GM18508 (cell line): ENCODE measurements at regions not wholly inside any gene's neighbourhood (a gene's known extent, or its start where the extent isn't known, plus 50 kb on each side); places are given as distances from the start of the nearest gene placed in this dataset.
A peak's percentile ranks its signal among the peaks of the same experiment; 100 is the strongest.

Experiments
- ATAC-seq: cut with Tn5 transposase; IDR thresholded peaks from one replicate; pipeline ENCODE4 v1.9.1; 2021; ENCODE audit warnings: moderate number of reproducible peaks; ENCODE audit not compliant: insufficient read depth, unreplicated experiment

DNA sequence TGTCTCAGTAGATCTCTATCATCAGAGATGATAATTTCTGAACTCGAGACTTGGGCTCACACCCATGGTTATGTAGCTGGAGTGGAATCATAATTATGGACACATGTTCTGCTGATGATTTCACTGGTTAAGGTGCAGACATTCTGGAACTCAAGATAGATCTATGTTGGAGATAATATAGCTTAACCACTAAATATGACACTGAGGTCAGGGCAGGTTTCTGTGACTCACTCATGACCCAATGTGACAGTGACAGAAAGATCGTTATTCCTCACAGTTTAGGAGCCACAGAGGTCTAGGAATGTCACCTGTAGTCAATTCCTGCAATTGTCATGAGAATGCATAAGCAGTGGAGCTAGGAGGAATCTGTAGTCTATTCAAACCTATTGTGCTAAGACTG, 828.6 kb downstream of the TRIB2 start:
- ATAC-seq: peak; percentile 37

DNA sequence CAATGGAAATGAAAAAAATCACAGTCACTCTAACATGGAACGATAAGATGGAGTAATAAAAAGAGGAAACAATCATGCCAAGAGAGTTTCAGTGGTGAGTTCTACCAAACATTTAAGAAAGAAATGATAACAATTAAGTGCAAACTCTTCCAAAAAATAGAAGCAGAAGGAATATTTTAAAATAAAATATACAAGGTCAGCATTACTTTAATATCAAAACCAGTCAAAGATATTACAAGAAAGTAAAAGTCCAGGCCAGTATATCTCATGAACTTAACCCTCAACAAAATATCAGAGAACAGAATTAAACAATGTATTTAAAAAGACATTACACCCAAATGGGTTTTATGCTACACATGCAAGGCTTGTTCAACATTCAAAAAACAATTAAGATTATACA, 829.4 kb downstream of the TRIB2 start:
- no peak for ATAC-seq

DNA sequence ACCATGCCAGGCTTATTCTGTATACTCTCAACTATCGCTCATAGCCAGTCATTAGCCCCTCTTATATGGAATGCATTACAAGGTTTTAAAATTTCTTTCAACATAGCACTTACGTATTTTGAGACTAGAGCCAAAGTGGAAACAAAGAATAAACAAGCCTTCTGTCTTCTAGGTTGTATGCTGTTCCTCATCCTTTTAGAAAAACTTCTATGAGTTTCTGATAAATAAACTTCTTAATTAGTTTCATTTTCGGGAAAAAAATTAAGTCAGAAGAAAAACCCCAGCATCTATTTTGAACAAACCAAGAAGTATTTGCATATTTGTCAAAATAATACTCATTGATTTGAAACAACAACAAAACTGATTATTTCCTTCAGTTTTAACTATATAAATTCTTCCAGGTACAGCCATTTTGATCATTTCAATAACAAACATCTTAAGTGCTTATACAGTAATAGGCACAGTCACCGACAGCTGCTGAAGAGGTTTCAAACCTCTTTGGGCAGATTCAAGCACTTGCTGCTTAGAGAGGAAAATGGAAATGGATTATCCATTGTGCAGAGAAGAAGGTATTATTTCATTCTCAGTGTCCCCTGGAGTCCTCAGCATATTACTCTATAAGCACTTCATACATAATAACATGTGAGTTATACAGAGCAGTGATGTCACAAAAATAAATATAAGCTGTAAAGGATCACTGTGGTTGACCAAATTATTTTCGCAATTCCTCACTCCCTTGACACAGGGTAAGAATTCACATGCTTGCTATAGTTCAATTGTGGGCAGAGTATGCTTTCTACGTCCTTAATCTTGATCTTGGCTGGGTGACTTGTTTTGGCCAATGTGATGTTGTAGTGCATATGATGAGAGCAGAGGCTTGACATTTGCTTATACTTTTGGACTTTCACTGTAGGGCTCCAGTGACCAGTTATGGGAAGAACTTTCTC, 833.8 kb downstream of the TRIB2 start:
- ATAC-seq: no peak

DNA sequence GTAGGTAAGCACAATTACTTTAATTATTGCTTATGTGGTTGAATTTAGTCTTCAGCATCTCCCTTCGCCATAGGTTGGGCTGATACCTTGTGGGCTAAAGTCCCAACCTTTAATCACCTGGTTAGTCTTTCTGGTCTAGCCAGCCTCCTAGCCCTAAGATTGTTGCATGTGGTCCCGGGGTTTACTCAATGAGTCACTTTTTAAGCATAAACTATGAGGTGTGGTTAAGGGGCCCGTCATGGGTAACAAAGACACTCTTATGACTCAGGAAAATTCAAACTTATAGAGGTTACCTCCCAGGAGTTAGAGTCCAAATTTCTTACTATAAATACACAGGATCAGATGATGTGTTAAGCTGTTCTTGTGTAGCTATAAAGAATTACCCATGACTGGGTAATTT, 841.6 kb downstream of the TRIB2 start:
- peak; percentile 74 for ATAC-seq

DNA sequence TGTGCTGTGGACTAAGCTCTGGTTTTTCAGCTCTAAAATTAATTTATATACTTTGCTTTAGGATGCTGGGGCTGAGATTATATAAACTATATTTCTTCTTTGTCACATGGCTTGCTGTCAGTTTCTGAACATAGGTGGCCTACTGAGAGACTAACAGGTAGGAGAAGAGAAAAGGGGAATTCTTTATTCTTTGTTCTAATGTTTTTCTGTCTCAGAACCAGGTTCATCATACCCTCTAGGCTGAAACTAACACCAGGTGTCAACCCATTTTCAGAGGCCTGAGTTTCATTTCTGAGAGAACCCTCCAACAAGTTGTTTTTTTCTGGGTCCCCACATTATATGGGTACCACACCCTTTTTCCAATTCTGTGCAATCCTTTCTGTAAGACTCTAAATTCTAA, 843.6 kb downstream of the TRIB2 start:
- peak; percentile 50 for ATAC-seq

DNA sequence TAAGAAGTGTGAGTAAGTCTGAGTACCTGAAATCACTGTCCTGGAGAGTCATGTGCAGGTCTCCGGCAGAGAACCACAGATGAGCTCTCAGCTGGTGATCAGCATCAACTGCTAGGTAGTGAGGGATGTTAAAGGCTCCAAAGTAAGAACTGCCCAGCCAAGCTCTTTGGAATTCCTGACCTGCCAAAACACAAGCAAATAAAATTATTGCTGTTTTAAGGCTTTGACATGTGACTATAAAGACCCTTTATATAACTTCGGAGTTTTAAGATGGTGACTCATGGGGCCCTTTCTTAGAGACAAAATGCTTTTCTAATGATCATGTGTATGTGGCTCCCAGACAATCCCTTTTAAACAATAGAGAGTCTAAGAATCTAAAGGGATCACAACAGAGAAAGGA, 855.7 kb downstream of the TRIB2 start:
- no peak for ATAC-seq

DNA sequence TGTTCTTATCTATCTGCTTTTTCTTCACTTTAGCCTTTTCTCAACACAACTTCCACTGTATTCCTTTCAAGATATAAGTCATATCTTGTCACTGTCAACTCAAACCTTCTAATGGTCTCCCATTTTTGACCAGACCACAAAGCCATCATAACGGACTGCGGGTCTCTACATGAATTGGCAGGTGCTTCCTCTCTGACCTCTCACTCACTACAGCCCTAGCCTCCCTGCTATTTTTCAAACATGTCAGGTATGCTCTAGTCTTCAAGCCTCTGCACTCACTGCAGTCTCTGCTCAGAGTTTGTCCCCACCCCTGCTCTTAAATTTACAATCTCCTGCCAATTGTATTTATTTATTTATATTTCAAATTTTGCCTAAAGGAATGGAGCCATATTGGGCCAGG, 858.1 kb downstream of the TRIB2 start:
- ATAC-seq: no peak

DNA sequence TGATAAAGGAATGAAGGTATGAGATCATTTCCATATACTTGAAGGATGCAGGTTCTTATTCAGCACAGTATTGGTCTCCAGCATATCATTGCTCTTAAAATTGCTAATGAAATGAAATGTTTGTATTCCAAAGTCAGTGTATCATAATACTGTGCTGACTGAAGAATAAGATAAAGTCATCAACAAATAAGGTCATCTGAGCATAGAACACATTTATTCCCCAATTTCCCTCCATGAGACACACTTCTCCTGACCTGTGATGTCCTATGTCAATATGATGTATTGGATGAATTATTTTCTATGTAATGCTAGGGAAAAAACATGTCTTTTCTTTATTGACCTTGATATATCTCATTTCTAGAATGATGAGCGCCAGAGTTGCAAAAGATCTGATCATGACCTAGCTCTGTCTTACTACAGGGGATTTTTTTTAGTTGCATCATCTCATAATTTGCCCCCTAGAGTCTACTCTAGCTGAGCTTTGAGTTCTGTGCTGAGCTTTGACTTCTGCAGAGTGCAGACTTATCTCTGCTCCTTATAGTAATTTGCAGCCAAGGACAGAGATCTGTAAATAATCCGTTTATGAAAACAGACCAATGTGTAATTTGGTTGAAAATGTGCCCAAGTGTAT, 859.8 kb downstream of the TRIB2 start:
- no peak for ATAC-seq

DNA sequence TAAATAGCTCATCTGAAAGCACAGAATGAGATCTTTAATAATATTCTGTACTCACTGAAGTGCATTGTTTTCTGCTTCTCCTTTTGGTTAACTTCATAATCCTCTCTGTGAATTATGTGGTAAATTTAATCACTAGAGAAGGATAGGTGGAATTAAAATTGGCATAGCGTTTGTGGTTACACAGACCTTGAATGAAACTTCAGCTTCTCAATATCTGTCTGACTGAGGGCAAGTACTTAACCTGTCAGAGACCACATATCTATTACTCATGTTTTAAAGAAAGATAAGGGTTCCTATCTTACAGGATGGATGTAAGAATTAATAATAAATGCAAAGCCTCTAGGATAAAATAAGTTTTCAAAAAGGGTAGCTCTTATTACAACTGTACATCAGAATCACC, 861.8 kb downstream of the TRIB2 start:
- no peak for ATAC-seq

DNA sequence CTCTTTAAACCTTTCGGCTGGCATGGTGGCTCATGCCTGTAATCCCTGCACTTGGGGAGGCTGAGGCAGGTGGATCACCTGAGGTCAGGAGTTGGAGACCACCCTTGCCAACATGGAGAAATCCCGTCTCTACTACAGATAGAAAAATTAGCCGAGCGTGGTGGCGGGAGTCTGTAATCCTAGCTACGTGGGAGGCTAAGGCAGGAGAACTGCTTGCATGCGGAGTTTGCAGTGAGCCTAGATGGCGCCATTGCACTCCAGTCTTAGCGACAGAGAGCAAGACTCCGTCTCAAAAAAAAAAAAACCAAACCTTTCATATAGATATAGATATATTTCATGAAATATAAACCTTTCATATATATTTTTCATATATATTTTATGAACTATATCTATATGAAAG, 864.7 kb downstream of the TRIB2 start:
- no peak for ATAC-seq

DNA sequence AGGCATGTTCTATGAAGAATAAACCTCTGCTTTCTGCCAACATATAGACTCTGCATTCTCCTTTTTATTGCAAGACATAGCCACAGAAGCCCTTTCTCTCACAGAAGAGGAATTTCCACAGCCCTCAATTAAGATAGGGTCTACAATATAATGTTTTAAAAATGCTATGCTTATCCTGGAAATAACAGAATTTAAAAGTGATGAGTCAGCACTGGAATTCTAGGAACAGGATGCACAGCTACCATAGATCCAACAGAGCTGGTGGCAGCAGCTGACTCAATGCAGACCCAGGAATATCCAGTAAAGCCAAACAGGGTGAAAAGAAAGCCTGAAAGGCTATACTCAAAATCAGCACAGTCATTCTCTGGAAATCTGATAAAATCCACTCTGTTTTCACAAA, 866.9 kb downstream of the TRIB2 start:
- ATAC-seq: no peak

DNA sequence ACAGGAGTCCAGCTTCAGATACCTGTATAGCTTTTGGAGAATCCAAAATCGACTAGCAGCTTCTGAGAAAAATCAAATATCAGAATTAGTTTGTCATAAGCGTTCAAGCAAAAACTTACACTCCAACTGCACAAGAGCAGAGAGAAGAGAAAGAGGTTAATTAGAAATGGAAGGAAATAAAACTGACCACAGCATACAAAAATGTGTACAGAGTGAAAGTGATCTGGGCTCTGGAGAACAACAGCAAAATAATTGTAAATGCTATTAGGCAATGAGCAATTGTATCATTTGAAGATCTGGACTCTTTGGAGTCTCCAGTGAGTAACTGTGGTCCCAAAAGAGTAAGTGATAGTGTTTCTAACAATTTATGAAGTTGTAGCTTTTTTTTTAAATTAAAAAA, 867.3 kb downstream of the TRIB2 start:
- no peak for ATAC-seq

DNA sequence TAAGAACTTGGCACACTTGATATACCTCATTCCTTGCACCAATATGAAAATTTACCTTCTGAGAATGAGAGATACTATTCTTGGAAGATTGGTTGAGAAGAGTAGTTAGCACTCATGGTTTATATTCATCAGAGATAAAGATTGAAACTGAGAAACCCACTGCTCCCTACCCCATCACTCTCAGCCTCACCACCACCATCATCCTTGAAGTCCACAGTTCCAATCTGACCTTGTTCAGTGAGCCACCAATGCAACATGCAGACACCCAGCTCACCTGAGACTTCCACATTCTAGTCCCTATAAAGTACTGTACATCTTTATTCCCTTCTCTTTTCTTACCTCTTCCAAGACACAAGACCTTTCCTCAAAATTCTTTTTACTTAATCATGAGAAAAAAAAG, 869.0 kb downstream of the TRIB2 start:
- ATAC-seq: no peak

DNA sequence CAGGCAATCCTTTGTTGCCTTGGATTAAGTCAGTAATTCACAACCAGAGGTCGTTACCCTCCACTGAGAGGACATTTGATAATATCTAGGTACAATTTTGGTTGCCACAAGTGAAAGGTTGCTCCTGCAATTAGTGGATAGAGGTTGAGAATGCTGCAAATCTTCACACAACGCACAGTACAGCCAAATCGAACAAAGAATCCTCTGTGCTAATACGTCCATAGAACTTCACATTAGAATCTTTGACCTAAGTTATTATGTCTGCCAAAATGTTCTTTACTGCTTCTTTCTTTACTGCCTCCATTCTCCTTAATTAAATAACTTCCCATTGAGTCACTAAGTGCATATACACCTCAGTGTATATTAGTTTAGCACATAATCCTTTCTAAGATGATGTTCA, 879.5 kb downstream of the TRIB2 start:
- no peak for ATAC-seq

DNA sequence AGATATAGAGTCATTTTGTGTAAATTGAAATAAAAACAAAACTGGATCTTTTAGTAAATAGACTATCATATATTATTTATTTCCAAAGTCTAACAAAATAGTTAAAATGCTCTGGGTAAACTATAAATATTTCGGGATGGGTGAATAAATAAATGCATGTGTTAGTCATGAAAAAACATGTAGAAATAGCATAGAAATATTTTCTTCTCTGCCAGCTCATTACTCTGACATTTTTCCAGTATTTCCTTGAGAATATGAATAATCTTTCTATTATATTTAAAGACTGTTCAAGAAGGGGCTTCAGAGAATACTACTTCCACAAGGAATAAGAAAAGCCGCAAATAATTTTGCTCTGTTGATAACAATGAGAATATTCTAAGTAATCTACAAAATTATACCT, 880.4 kb downstream of the TRIB2 start:
- ATAC-seq: no peak

DNA sequence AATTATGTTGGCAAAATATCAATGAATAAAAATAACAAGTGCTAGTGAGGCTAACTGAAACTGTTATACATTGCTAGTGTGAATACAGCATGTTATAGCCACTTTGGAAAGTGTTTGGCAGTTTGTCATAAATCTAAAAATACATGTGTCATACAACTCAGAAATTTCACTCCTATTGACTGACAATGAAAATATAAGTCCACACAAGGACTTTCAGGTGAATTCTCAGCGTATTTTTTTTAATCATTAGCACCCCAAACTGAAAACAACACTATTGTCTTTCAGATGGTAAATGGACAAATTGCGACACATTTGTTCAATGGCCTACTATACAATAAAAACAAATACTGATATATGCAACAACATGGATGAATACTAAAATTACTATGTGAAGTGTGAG, 884.8 kb downstream of the TRIB2 start:
- ATAC-seq: no peak

DNA sequence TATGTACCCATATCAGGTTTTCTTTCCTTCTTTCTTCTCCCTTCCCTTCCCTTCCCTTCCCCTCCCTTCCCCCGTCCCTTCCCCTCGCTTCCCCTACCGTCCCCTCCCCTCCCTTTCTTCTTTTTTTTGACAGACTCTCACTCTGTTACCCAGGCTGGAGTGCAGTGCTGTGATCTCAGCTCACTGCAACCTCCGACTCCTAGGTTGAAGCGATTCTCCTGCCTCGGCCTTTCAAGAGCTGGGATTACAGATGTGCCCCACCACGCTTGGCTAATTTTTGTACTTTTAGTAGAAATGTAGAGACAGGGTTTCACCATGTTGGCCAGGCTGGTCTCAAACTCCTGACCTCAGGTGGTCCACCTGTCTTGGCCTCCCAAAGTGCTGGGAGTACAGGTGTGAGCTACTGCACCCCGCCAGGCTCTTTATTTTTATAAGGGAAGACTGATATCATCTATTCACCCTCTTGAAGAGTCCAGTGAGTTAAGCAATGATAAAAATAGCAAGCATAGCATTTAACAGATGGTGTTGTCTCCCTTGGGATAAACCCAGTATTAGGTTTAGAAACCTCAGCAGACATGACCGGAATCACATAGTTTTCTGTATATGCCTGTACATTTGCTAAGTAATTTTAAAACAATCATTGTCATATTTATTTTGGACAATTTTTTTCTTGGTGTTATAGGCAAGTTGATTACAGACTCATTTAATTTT, 888.4 kb downstream of the TRIB2 start:
- no peak for ATAC-seq

DNA sequence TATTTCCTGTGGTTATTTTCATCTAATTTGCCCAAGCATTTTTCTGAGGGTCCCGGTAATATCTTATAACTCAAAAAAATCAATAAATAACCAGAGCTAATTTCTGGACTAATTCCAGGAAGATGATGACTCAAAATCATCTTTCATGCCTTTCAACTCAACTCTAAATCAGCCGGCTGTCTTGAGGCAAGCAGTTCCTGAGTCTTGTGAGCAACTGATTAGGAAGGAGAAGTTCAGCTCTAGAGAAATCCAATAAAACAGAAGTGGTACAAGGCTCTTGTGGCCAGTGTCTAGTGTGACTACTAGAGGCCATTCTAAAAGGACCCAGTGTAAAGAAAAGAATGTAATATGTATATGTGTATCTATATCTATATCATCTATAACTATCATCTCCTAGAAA, 890.4 kb downstream of the TRIB2 start:
- peak; percentile 76 for ATAC-seq

DNA sequence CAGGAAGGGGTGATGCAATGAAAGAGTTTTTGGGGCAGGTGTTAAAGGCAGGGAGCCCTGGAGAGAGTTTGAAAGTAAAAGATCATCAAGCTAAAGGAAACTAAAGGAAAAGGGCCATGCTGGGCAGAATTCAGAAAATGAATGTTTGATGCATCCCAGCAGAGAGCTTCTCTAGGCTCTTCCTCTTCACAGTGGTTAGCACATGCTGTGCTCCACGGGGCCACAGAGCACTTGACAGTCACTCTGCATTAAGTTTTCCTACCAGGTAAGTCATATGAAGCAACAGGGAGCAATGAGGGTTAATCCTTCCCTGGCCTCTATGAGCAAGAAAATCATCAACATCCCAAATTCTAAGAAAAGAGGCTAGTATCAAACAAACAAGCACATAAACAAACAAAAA, 895.2 kb downstream of the TRIB2 start:
- no peak for ATAC-seq

DNA sequence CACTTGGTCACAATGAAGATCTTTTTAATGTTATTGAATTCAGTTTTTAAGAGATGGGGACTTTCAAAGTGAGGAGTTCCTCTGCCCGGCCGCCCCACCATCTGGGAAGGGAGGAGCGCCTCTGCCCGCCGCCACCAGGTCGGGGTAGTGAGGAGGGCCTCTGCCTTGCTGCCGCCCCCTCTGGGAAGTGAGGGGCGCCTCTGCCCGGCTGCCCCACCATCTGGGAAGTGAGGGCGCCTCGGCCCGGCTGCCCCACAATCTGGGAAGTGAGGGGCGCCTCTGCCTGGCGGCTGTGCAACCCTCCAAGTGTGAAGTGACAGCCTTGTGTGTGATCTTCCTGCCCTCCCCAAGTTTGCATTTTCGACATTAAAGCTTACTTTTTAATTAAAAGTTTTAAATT, 899.3 kb downstream of the TRIB2 start:
- no peak for ATAC-seq

DNA sequence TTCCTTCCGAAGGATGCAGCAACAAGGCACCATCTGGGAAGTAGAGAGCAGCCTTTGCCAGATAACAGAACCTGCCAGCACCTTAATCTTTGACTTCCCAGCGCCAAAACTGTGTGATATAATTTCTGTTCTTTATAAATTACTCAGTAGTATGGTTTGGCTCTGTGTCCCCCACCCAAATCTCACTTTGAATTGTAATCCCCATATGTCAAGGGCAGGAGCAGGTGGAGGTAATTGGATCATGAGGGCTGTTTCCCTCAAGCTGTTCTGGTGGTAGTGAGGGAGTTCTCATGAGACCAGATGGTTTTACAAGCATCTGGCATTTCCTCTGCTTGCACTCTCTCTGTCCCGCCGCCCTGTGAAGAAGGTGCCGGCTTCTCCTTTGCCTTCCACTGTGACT, 899.9 kb downstream of the TRIB2 start:
- ATAC-seq: no peak
